OCI-LY1 (cell line): ENCODE measurements at regions not wholly inside any gene's neighbourhood (a gene's known extent, or its start where the extent isn't known, plus 50 kb on each side); places are given as distances from the start of the nearest gene placed in this dataset.

Experiments used
- EZH2 ChIP-seq: fragments of 200-600 bp; sonication (generic), shearing (Covaris generic); IDR thresholded peaks from 2 replicates; pipeline ENCODE4 v1.8.0; 2017; ENCODE audit warnings: borderline replicate concordance, mixed run types, mild to moderate bottlenecking, antibody characterized with exemption, low read length, moderate library complexity, mixed read lengths
- TF ChIP-seq, protein P1 (sequence below): fragments of 200-600 bp; sonication (generic), shearing (Covaris generic); IDR thresholded peaks from 2 replicates; pipeline ENCODE4 v1.5.1; 2017; ENCODE audit warnings: mild to moderate bottlenecking, antibody characterized with exemption, low read length, moderate library complexity, mixed read lengths

GRCh38 chr14:34126586-34126985, 175.7 kb upstream of the EGLN3 start:
- no peak for TF ChIP-seq EZH2
- TF ChIP-seq, protein P1, sequence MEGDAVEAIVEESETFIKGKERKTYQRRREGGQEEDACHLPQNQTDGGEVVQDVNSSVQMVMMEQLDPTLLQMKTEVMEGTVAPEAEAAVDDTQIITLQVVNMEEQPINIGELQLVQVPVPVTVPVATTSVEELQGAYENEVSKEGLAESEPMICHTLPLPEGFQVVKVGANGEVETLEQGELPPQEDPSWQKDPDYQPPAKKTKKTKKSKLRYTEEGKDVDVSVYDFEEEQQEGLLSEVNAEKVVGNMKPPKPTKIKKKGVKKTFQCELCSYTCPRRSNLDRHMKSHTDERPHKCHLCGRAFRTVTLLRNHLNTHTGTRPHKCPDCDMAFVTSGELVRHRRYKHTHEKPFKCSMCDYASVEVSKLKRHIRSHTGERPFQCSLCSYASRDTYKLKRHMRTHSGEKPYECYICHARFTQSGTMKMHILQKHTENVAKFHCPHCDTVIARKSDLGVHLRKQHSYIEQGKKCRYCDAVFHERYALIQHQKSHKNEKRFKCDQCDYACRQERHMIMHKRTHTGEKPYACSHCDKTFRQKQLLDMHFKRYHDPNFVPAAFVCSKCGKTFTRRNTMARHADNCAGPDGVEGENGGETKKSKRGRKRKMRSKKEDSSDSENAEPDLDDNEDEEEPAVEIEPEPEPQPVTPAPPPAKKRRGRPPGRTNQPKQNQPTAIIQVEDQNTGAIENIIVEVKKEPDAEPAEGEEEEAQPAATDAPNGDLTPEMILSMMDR, result no peak
